ENCODE measurements at regions not wholly inside any gene's neighbourhood (a gene's known extent, or its start where the extent isn't known, plus 50 kb on each side); places are given as distances from the start of the nearest gene placed in this dataset.
"Not testable (repeated sequence)": the region's sequence is repeated elsewhere in the genome, so short reads cannot be mapped to it uniquely, and the experiment has no call there.

GRCh38 chr19:34580408-34580807 is 96.6 kb downstream of the SCGB2B2 start:
- Mint-ChIP-seq H3K9me3 (peaks cover 5% of the 10 kb centered on the region), H3K4me3 (no peak overlapping the region), H3K27ac (no peak overlapping the region), H3K4me1 (no peaks in the 10 kb centered on the region), H3K36me3 (ENCODE audit: low read depth) (no peaks in the 10 kb centered on the region), H3K27me3 (peaks cover 23% of the 10 kb centered on the region)
- ATAC-seq (replicated peaks), result no peak

GRCh38 chr19:34580055-34580336 is 97.0 kb downstream of the SCGB2B2 start:
- Mint-ChIP-seq H3K4me1 (no peaks in the 10 kb centered on the region), H3K9me3 (peaks cover 3% of the 10 kb centered on the region), H3K27me3 (peaks cover 22% of the 10 kb centered on the region), H3K4me3 (no peak overlapping the region), H3K27ac (no peak overlapping the region), H3K36me3 (ENCODE audit: low read depth) (no peaks in the 10 kb centered on the region)
- no peak for ATAC-seq (replicated peaks)

DNA sequence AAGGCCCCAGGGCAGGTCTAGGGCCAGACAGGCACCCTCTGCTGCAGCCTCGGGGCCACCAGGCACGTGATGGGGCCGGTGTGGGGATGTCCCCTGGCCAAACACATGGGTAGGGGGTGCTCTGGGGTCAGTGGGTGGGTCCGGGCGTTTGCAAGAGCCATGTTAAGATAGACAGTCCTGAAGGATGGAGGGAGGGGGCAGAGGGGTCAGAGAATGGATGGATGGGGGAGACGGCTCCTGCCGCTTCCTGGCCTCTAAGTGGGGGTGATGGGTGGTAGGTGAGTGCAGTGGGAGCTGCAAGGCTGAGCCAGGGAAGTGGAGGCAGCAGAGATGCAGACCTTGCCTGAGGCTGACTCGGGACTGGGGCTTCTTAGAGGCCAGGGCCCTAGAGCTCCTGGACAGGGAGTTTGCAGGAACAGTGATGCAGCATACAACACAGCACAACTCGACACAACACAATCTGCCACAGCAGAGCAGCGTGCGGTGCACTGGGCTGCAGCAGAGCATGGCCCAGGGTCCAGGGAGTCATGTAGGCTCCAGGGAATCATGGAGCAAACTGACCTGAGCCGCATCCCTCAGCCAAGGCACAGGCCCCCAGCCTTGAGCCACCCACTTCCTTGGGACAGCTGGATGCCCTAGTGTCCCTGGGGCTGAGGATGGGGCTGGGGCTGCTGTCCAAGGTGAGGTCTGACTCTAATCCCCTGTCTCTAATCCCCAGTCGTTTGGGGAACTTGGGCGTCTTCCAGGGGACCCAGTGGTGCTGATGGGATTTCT is 97.5 kb downstream of the SCGB2B2 start:
- H3K27ac Mint-ChIP-seq, result no peak overlapping the region
- no peak overlapping the region for H3K4me3 Mint-ChIP-seq
- H3K36me3 Mint-ChIP-seq (ENCODE audit: low read depth), result no peaks in the 10 kb centered on the region
- ATAC-seq (replicated peaks), result no peak
- H3K9me3 Mint-ChIP-seq, result peaks cover under 1% of the 10 kb centered on the region
- peaks cover 19% of the 10 kb centered on the region for H3K27me3 Mint-ChIP-seq
- H3K4me1 Mint-ChIP-seq, result no peaks in the 10 kb centered on the region

DNA sequence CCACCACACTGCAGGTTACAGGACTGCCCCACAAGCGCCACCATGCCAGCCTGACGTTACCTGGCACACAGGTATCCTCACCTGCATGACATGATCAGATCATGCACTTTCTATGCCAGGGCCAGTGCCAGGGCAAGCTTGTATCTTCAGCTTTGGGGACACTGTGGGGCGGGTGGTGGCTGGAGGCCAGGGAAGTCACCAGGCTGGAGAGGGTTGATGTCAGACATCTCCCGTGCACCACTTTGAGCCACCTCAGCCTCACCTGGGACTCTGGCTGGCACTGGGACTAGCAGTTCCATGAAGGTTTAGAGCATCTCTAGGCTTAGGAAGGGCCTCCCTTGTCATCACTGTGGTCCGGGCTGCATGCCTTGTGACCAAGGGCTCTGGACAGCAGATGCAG is 97.2 kb downstream of the WTIP start:
- no peak for ATAC-seq (replicated peaks)
- Mint-ChIP-seq H3K4me3 (no peak overlapping the region), H3K4me1 (no peaks in the 10 kb centered on the region), H3K27me3 (peaks cover 19% of the 10 kb centered on the region), H3K27ac (no peak overlapping the region), H3K9me3 (no peaks in the 10 kb centered on the region), H3K36me3 (ENCODE audit: low read depth) (no peaks in the 10 kb centered on the region)

- ATAC-seq (replicated peaks), result no peak
- Mint-ChIP-seq H3K27ac (no peak overlapping the region), H3K4me3 (no peak overlapping the region), H3K27me3 (peaks cover 19% of the 10 kb centered on the region), H3K9me3 (no peaks in the 10 kb centered on the region), H3K36me3 (ENCODE audit: low read depth) (no peaks in the 10 kb centered on the region), H3K4me1 (no peaks in the 10 kb centered on the region)
Observed at GRCh38 chr19:34578173-34578572, 96.6 kb downstream of the WTIP start.

GRCh38 chr19:34577531-34578101 is 96.1 kb downstream of the WTIP start:
- no peak for ATAC-seq (replicated peaks)
- H3K27me3 Mint-ChIP-seq, result peaks cover 19% of the 10 kb centered on the region
- H3K27ac Mint-ChIP-seq, result no peak overlapping the region
- no peak overlapping the region for H3K4me3 Mint-ChIP-seq
- no peaks in the 10 kb centered on the region for H3K4me1 Mint-ChIP-seq
- no peaks in the 10 kb centered on the region for H3K9me3 Mint-ChIP-seq
- H3K36me3 Mint-ChIP-seq (ENCODE audit: low read depth), result no peaks in the 10 kb centered on the region

DNA sequence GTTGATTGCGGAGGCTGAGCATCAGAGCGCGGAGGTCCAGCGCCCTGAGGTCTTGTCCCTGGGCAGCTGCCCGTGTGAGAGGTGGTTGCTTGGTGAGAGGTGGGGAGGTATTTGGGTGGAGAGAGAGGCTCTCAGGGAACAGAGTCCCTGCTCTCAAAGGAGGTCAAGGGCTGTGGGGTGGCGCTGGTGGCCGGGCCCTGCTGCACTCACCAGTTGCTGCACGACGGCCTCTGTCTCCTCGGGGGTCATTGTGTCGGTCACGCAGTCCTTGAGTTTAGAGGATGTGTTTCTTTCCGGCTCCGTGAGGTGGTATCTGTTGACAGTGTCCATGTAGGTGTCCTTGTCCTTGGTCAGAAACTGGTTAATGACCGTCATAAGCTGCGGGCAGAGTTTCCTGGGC is 95.5 kb downstream of the WTIP start:
- Mint-ChIP-seq H3K4me3 (no peak overlapping the region), H3K27ac (no peak overlapping the region), H3K9me3 (no peaks in the 10 kb centered on the region), H3K4me1 (no peaks in the 10 kb centered on the region), H3K36me3 (ENCODE audit: low read depth) (no peaks in the 10 kb centered on the region), H3K27me3 (peaks cover 19% of the 10 kb centered on the region)
- no peak for ATAC-seq (replicated peaks)

DNA sequence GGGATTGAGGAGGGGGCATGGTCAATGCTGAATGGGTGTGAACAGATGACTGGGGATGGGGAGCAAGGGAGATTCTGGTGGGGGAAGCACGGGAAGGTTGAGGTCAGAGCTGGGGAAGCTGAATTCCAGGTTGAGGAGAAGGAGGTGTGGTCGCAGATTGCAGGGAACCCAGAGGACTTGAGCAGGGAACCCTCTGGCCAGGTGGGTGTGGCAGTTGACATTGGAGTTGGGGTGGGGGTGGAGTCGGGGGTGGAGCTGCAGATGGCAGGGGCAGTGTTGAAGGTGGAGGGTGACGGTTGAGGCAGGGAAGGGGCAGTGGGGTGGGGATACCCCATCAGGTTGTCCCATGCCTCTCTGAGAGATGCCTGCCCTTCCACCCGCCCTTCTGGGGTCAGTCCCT is 94.7 kb downstream of the WTIP start:
- Mint-ChIP-seq H3K36me3 (ENCODE audit: low read depth) (no peaks in the 10 kb centered on the region), H3K27me3 (peaks cover 19% of the 10 kb centered on the region), H3K27ac (no peak overlapping the region), H3K4me1 (no peaks in the 10 kb centered on the region), H3K4me3 (no peak overlapping the region), H3K9me3 (no peaks in the 10 kb centered on the region)
- no peak for ATAC-seq (replicated peaks)

GRCh38 chr19:34575206-34575605 is 93.6 kb downstream of the WTIP start:
- Mint-ChIP-seq H3K27ac (no peak overlapping the region), H3K36me3 (ENCODE audit: low read depth) (no peaks in the 10 kb centered on the region), H3K27me3 (peaks cover 14% of the 10 kb centered on the region), H3K9me3 (peaks cover 5% of the 10 kb centered on the region), H3K4me1 (no peaks in the 10 kb centered on the region), H3K4me3 (no peak overlapping the region)
- no peak for ATAC-seq (replicated peaks)

- Mint-ChIP-seq H3K36me3 (ENCODE audit: low read depth) (no peaks in the 10 kb centered on the region), H3K4me3 (no peak overlapping the region), H3K27ac (no peak overlapping the region), H3K4me1 (no peaks in the 10 kb centered on the region), H3K9me3 (peaks cover 5% of the 10 kb centered on the region), H3K27me3 (peaks cover 14% of the 10 kb centered on the region)
- ATAC-seq (replicated peaks), result no peak
Observed at GRCh38 chr19:34574704-34575103, 93.1 kb downstream of the WTIP start.

GRCh38 chr19:34573226-34573864 is 91.8 kb downstream of the WTIP start:
- H3K9me3 Mint-ChIP-seq, result peaks cover 10% of the 10 kb centered on the region
- no peaks in the 10 kb centered on the region for H3K4me1 Mint-ChIP-seq
- no peak for ATAC-seq (replicated peaks)
- H3K27me3 Mint-ChIP-seq, result peaks cover 14% of the 10 kb centered on the region
- H3K36me3 Mint-ChIP-seq (ENCODE audit: low read depth), result no peaks in the 10 kb centered on the region
- H3K27ac Mint-ChIP-seq, result no peak overlapping the region
- no peak overlapping the region for H3K4me3 Mint-ChIP-seq

DNA sequence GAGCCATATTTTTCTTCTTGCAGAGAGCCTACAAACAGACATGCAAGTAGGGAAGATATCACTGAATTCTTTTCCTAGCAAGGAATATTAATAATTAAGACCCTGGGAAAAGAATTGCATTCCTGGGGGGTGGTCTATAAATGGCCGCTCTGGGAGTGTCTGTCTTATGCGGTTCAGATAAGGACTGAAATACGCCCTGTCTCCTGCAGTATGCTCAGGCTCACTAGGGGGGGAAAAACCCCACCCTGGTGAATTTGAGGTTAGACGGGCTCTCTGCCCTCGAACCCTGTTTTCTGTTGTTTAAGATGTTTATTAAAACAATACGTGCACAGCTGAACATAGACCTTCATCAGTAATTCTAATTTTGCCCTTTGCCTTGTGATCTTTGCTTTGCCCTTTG is 88.6 kb downstream of the WTIP start:
- not testable (repeated sequence) for H3K4me1 Mint-ChIP-seq; H3K9me3 Mint-ChIP-seq; H3K27ac Mint-ChIP-seq; ATAC-seq (replicated peaks); H3K4me3 Mint-ChIP-seq; H3K36me3 Mint-ChIP-seq (ENCODE audit: low read depth)
- peaks cover 15% of the 10 kb centered on the region for H3K27me3 Mint-ChIP-seq

DNA sequence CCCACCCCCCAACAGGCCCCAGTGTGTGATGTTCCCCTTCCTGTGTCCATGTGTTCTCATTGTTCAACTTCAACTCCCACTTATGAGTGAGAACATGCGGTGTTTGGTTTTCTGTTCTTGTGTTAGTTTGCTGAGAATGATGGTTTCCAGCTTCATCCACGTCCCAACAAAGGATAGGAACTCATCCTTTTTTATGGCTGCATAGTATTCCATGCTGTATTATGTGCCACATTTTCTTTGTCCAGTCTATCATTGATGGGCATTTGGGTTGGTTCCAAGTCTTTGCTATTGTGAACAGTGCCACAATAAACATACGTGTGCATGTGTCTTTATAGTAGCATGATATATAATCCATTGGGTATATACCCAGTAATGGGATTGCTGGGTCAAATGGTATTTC is 80.8 kb downstream of the WTIP start:
- H3K4me1 Mint-ChIP-seq; ATAC-seq (replicated peaks); H3K36me3 Mint-ChIP-seq (ENCODE audit: low read depth): not testable (repeated sequence)

More for the DNA sequence above, 80.8 kb downstream of the WTIP start:
- not testable (repeated sequence) for H3K4me3 Mint-ChIP-seq, H3K27ac Mint-ChIP-seq, H3K9me3 Mint-ChIP-seq
- peaks cover 19% of the 10 kb centered on the region for H3K27me3 Mint-ChIP-seq
